Ovary (tissue), 7 donors: ENCODE measurements at regions not wholly inside any gene's neighbourhood (a gene's known extent, or its start where the extent isn't known, plus 50 kb on each side); places are given as distances from the start of the nearest gene placed in this dataset.

Experiments
- DNase-seq, 5 donors: peaks; one replicate each; pipeline ENCODE4 v3.0.0-alpha.2; 2019 to 2020
- H3K27ac ChIP-seq, 2 donors: fragments of 200-600 bp; one replicate each; pipeline versions ENCODE4 v1.5.1 to v1.8.0; 2019 to 2022
- H3K27me3 ChIP-seq: fragments of 200-600 bp; one replicate; pipeline ENCODE4 v1.8.0; 2022
- H3K36me3 ChIP-seq: fragments of 200-600 bp; sonication (generic); one replicate; pipeline ENCODE4 v1.5.1; 2019
- H3K4me1 ChIP-seq: one replicate; pipeline ENCODE4 v1.8.1; 2013; ENCODE audit warnings: mild to moderate bottlenecking, moderate library complexity; ENCODE audit not compliant: insufficient read depth
- H3K4me3 ChIP-seq: fragments of 200-600 bp; sonication (generic); one replicate; pipeline ENCODE4 v1.5.1; 2017
- H3K9me3 ChIP-seq, 2 donors: fragments of 200-600 bp in 1 of 2; sonication (generic) in 1 of 2; one replicate each; pipeline versions ENCODE4 v1.5.1 to v1.8.1; 2013 to 2019; ENCODE audit warnings: mild to moderate bottlenecking in 1 of 2, moderate library complexity in 1 of 2
- EP300 ChIP-seq: sonication (generic); formaldehyde crosslinking; IDR thresholded peaks from one replicate; pipeline ENCODE4 v1.6.1; 2017; ENCODE audit warnings: antibody characterized with exemption
- POLR2A ChIP-seq: fragments of 450-650 bp; IDR thresholded peaks from one replicate; pipeline ENCODE4 v1.6.1; 2017; ENCODE audit warnings: antibody characterized with exemption, mild to moderate bottlenecking, moderate library complexity
- WGBS, 3 donors: extraction: QIAGEN DNeasy Blood & Tissue Kit in 1 of 3; methylation state at CpG; one replicate each; pipeline versions ENCODE4 v1.1.5 to v1.1.7; 2013 to 2017; 5-methylcytosine and 5-hydroxymethylcytosine counted together
- intact Hi-C, 4 donors: fragments of 100-400 bp; cut with DNase I; formaldehyde crosslinking; loops; one replicate each; pipeline versions ENCODE4 v1.11.0 to v1.15.1; 2022 to 2023
- TF ChIP-seq, protein P1 (sequence below), 3 donors: fragments of 450-650 bp in 2 of 3; fragments of 200-600 bp in 1 of 3; IDR thresholded peaks; one replicate each; pipeline versions ENCODE4 v1.5.1 to v1.8.0; 2016 to 2022; ENCODE audit warnings: antibody characterized with exemption in 3 of 3, mild to moderate bottlenecking in 1 of 3
- donor health status: DM: no; HTN: no; CAD: no; lungs with moderate emphysema.
- donor health status: DM: no; HTN: no; CAD: no.
- donor health status: Bipolar disorder and iron deficiency.
- donor health status: DM: no; HTN: no; CAD: no.
- donor health status: DM: yes; HTN: yes; CAD: no.

DNA sequence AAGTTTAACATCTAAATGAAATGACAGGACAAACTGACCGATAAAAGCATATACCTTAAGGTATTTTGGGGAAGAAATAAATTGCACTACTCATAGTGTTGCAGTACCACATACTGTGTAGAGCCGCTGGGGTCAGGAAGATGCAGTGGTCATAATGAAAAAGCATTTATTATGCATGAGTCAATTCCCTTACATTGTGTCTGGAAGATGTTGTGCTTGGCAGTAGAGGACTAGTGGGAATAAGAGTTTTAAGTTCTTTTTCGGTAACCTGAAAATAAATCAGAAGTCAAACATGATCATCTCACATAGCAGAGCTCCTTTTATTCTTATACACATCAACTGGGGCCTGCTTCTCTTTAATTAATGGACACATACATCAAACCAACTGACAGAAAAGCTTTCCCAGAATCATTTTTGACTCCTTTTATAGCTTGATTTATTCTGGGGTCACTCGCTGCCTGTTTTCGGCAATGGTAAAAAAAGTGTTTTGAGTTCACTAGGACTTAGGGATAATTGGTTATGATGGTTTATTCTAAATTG is 262.5 kb upstream of the CHD1 start:
- DNase-seq: no peak
- Histone ChIP-seq H3K27ac (no peak overlapping the region), H3K4me1 (no peaks in the 10 kb centered on the region), H3K27me3 (no peaks in the 10 kb centered on the region), H3K4me3 (no peak overlapping the region), H3K9me3 (no peaks in the 10 kb centered on the region), H3K36me3 (no peaks in the 10 kb centered on the region)
- TF ChIP-seq, protein P1, sequence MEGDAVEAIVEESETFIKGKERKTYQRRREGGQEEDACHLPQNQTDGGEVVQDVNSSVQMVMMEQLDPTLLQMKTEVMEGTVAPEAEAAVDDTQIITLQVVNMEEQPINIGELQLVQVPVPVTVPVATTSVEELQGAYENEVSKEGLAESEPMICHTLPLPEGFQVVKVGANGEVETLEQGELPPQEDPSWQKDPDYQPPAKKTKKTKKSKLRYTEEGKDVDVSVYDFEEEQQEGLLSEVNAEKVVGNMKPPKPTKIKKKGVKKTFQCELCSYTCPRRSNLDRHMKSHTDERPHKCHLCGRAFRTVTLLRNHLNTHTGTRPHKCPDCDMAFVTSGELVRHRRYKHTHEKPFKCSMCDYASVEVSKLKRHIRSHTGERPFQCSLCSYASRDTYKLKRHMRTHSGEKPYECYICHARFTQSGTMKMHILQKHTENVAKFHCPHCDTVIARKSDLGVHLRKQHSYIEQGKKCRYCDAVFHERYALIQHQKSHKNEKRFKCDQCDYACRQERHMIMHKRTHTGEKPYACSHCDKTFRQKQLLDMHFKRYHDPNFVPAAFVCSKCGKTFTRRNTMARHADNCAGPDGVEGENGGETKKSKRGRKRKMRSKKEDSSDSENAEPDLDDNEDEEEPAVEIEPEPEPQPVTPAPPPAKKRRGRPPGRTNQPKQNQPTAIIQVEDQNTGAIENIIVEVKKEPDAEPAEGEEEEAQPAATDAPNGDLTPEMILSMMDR (IDR thresholded peaks at IDR 0.05): no peak
- no peak for TF ChIP-seq POLR2A
- TF ChIP-seq EP300: no peak
- intact Hi-C loops: no loop called here
- 30 to 40% (median 36%) methylated on average over 5 of the region's 5 CpGs for WGBS, 3 donors

DNA sequence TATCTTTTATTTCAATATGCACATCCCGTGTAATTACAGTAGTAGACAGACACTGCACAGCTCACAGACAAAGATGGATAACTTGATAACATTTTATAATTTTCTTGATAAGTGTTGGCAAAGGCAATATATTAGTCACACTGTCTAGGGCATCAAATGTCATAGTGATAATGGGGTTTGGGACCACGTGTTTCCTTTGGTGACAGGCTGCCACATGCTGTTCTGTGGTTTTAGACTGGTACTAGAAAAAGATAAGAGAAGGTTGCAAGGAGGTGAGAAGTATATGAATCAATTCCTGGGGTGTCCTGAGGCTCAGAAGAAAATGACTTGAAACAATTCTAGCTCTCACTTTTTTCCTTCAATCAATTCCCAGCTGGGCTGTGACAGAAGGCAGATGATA is 258.8 kb upstream of the CHD1 start:
- Histone ChIP-seq H3K36me3 (no peaks in the 10 kb centered on the region), H3K4me1 (no peaks in the 10 kb centered on the region), H3K4me3 (no peak overlapping the region), H3K27ac (no peak overlapping the region), H3K9me3 (no peaks in the 10 kb centered on the region), H3K27me3 (no peaks in the 10 kb centered on the region)
- intact Hi-C loops: no loop called here
- 38 to 48% (median 38%) methylated on average over 2 of the region's 2 CpGs for WGBS, 3 donors
- no peak for TF ChIP-seq POLR2A
- TF ChIP-seq, protein P1 (IDR thresholded peaks at IDR 0.05): no peak
- no peak for TF ChIP-seq EP300
- DNase-seq: no peak

DNA sequence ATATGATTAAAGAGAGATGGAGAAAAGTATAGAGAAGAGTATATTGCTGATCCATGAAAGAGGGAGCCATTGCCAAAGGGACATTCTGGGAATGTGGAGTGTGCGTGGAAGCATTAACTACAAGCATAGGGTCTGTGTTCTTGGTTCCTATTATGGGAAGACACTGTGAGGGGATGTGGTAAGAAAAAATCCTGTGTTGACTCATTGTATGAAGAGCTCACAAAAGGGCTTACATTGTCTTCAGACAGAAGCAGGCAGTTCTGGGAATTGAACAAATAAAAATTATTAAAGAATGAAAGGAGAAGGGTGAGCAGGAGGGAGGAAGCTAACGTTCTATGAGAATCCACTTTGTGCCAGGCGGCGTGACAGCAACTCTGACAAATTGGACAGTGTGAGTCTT is 250.4 kb upstream of the CHD1 start:
- Histone ChIP-seq H3K27me3 (no peaks in the 10 kb centered on the region), H3K36me3 (no peaks in the 10 kb centered on the region), H3K4me1 (no peaks in the 10 kb centered on the region), H3K4me3 (no peak overlapping the region), H3K27ac (no peak overlapping the region), H3K9me3 (no peaks in the 10 kb centered on the region)
- WGBS, 3 donors: 75 to 79% (median 76%) methylated on average over 4 of the region's 4 CpGs
- no peak for TF ChIP-seq POLR2A
- TF ChIP-seq, protein P1 (IDR thresholded peaks at IDR 0.05): no peak
- TF ChIP-seq EP300: no peak
- no peak for DNase-seq
- intact Hi-C loops: no loop called here

DNA sequence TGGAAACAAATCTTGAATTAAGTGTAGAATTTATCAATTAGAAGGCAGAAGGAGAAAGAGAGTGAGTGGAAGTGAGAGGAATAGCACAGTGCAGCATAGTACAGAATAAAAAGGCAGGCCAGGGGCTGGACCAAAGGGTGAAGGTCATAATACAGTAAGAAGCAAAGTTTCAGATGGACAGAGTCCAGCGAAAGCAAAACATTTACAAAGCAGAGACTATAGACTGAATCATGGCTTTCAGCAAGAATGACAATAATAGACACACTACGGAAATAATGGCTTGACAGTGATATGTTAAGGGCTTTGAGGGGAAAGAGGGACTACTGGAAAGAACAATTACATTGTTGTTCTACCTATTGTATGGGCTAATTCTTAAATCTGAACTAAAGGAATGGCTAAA is 249.0 kb upstream of the CHD1 start:
- H3K27ac ChIP-seq: no peak overlapping the region
- no peaks in the 10 kb centered on the region for H3K27me3 ChIP-seq
- TF ChIP-seq POLR2A (no peak), EP300 (no peak)
- TF ChIP-seq, protein P1 (IDR thresholded peaks at IDR 0.05): no peak
- intact Hi-C loops: no loop called here
- H3K4me3 ChIP-seq: no peak overlapping the region
- H3K36me3 ChIP-seq: no peaks in the 10 kb centered on the region
- H3K4me1 ChIP-seq: no peaks in the 10 kb centered on the region
- DNase-seq: no peak
- no peaks in the 10 kb centered on the region for H3K9me3 ChIP-seq
- WGBS, 3 donors: 71 to 82% (median 77%) methylated on average over 2 of the region's 2 CpGs
